GM19043 (cell line): ENCODE measurements at regions not wholly inside any gene's neighbourhood (a gene's known extent, or its start where the extent isn't known, plus 50 kb on each side); places are given as distances from the start of the nearest gene placed in this dataset.

Experiments
- ATAC-seq: cut with Tn5 transposase; IDR thresholded peaks from one replicate; pipeline ENCODE4 v1.9.1; 2021; ENCODE audit warnings: low read depth; ENCODE audit not compliant: unreplicated experiment

DNA sequence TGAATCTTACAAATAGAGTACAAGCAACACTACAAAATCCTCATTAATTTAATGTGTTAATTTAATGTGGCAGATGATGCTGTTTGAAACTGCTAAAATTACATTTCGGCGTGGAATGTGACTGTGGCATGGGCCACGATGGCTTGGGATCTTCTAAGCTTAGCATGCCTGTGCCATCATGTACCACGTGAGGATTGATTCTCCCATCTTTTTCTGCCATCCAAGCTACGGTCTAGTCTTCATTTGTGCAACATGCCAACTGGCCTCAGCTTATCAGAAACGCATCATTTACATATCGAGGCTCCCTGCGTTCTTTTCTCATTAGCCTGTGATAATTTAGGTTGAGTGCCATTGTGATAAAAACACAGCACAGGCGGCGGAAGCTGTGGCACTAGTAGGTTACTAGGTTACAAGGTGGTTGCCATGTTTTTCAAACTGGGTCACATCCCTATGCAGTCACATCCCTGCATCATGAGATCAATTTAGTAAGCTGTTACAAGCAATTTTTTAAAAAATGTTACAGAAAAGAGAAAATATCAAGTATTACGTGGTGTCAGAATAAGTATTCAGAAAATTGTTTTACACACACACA lies 189.9 kb upstream of the RBPJ start:
- no peak for ATAC-seq

DNA sequence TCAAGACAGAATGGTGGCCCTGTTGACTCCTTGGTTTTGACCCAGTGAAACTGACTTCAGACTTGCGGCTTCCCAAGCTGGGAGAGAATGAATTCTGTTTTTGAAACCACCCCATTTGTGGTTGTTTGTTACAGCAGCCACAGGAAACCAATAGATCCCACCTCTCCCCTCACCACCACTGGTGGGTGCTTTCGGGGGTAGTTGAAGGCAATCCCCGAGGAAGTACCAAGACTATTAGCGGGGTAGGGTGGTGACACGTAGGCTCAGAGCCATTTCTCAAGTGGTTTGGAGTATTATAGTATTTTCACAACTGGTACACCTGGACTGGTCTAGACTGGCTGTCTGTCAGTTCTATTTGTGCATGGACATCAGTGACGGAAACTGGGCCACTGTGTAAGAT lies 189.1 kb upstream of the RBPJ start:
- ATAC-seq: peak; percentile 36

DNA sequence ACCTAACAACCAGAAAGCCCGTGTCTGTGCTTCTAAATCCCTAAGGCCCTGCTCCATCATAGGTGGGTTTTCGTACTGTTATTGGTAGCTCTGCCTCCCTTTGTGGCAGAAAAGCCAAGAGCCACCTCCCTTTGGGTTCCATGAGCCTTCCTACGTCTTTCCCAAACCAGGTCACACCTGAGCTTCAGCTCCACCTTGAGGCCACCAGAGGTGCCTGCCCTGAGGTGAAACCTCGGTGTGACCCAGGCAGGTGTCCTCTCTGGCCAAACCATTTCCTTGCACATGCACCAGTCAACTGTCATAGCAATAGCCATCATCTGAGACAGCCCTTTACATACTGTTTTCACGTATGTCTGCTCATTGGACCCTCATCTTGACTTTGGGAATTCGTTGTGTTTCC lies 188.0 kb upstream of the RBPJ start:
- ATAC-seq: no peak

DNA sequence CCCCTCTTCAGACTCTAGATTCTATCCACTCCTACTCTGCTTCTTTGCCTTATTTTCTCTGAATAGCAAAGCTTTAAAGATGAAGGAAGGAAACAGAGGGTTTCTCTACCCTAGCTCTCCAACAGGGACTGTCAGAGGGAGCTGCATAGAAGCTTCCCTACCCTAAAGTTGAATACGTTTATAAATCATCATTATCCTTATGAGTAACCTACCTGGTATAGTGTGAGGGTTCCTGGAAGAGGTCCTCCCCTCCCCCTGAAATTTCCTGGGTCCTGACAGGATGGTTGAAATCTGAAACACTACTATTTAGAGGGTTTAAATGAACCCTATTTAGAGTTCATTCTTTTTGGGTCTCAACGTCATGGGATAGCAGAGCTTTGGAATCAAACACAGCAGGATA lies 187.0 kb upstream of the RBPJ start:
- ATAC-seq: no peak

DNA sequence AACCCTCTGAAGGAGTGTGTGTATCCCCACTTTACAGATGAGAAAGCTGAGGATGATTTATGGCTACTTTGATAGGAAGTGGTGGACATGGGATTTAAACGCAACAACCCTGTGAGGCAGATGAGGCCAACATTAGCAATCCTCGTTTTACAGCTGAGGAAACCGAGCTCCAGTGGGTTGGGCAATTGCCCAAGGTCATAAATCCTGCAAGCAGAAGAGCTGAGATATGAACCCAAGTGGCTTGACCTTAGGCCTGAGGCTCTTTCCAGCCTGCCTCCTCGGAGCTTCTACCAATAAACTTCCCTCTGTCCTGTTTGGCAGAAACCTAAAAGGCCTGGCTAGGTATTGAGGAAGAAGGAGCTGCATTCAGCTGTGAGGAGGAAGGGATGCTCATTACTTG lies 185.5 kb upstream of the RBPJ start:
- ATAC-seq: no peak

DNA sequence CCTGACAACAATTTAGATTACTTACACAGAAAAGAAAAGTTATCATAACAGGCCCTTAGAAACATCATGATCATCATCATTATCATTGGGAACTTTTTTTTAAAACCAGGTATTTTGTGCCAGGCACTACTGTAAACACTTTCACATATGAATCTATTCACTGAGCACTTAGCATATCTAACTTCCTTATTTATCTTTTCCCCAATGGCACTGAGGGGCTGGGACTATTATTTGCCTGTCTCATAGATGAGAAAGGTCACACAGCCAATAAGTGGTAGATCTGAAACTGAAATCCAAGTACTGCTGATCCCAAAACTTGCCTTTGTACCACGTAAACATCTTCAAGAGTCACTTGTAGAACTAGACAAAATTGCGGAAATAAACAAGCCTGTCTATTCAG lies 184.2 kb upstream of the RBPJ start:
- ATAC-seq: no peak

DNA sequence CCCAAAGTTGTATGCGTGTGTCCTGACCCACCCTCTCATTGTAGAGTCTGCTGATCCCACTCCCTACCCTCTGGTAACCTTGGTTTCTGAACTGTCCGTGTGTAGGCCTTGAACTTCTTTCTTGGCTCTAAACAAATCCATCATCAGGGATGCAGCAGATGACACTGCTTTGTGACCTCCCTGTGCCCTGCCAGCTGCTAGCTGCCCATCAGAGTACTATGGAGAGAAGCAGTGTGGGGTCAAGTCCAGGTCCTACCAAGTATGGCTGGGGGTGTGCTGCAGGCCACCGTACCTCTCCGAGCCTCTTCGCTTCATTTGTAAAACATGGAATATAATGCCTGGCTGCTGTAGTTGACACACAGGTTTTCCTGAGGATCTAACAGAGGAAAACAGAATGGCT lies 183.5 kb upstream of the RBPJ start:
- no peak for ATAC-seq

DNA sequence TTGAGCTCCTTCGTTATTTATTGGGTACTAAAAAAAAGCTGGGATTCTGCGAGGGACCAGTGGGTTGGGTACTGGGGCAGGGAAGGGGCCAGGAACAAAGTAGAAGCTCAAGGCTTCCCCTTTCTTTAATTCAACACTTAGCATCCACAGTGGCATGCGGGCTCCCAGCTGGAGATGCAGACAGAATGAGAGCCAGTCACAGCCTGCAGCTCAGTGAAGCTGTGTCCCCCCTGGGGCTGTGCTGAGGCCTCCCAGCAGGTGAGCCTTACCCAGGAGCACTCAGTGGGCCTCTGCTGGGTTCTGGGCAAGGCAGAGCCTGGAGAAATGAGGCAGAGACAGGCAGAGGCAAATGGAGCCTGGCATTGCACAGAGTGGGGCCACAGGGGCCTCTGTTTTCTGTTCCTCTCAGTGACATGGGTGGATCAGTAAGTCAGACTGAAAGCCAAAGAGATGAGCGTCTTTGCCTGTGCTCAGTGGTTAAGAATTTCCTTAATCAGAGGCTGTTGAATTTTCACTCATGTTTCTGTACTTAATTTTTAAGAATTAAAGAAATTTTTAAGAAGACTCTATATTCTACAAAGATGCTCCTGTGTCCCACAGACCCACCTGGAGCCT lies 181.4 kb upstream of the RBPJ start:
- ATAC-seq: no peak

DNA sequence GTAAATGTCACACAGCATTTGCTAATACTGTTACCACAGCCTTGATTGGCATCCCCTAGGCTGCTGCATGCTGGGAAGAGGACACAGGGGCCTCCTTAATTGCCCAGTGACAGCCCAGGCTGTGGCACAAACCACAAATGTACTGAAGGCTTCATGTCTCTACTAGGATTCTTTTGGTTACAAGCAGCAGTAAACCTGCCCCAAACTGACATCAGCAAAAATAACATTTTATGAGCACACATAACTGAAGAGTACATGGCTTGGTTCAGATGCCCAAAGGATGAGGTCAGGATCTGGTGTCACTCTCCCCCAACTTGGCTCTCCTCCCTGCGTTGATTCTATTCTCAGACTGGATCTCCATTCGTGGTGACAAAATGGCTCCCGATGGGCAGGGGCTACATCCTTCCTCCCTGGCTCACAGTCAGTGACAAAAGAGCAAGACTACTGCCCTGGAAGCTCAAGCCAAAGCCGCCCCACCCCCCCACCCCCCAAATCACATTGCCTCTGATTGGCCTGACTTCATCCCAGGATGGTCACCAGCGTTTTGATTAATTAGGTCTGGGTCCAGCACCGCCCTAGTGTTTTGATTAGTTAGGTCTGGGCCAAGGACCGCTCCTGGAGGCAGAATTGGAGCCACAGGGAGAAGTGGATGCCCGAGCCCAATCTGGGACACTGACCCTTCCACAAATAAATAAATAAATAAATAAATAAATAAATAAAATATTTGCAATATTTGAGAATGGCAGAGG lies 180.5 kb upstream of the RBPJ start:
- no peak for ATAC-seq

DNA sequence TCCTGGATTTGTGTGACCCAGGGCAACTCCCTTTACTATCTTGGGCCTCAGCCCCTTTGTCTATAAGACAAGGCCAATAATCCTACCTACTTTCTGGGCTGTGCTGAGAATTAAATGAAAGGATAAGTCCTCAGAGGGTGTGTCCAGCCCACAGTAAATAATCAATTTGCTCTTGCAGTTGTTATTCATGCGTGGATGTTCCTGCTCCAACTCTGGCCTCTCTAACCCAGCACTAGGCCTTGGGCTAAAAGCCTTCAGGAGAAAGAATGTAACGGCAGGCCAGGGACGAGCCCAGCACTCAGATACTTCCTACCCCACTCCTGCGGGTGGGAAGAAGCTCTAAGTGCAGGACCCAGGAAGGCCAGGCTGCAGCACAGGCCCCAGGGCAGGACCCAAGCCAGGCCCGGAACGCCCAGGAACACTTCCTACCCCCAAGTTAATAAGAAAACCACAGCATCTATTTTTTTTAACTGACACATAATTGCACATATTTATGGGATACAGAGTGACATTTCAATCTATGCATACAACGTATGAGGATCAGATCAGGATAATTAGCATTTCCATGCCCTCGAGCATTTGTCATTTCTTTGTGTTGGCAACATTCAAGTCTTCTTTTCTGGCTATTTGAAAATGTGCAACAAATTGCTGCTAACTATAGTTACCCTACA lies 179.6 kb upstream of the RBPJ start:
- ATAC-seq: no peak

DNA sequence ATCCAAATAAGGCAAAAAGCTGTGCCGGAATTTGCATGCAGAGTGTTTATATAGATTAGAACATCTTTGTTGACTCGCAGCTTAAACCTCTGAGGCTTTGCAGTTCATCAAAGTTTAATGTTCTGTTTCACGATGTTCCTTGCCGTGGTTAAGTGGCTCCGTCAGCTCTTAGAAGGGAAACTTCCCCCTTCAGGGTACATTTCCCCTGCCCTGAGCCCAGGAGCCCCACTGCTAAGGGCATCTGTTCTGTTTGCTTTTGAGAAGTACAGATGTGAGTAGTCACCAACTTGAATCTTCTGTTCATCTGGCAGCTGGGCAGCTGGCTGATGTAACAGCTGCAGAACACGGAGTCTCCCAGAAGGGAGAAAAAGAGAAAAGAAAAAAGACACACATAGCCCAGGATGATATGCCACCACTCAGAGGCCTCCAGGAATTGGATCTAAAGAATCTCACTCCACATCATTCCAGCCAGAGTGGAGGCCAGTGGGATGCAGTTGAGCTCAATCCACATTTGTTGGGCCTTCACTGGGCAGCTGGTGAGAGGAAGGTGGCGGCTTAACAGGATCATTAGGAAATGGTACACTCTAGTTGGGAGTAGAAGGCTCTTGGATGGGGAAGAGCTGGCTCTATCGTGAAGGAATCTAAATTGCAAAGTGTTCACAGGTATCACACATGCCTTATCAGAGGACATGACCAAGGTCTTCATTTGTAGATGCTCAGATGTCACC lies 178.7 kb upstream of the RBPJ start:
- ATAC-seq: peak; percentile 66

DNA sequence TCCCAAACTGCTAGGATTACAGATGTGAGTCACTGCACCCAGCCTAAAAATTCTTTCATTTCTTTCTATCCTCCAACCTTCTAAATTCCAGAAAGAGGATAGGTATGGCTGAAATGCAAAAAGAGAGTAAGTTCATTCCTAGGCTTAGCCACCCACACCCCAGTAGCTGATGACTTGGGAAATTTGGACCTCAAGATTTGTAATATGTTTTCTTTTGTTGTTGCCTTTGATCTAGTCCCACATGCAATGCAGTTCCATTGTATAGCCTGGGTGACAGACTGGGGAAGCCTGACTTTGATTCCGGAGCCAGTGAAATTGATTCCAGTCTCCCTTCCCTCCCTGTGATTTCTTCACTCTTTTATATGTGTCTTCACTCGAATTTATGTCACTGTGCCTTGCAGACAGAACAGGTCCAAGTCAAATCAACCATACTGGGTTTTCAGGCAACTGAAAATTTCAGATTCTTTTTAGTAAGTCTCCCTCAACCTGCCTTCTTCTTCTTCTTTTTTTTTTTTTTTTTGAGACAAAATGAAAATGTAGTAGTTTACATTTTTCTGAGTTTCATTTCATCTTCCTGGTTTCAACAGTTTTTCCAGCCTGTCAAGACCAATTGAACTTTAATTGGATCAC lies 176.2 kb upstream of the RBPJ start:
- ATAC-seq: no peak

DNA sequence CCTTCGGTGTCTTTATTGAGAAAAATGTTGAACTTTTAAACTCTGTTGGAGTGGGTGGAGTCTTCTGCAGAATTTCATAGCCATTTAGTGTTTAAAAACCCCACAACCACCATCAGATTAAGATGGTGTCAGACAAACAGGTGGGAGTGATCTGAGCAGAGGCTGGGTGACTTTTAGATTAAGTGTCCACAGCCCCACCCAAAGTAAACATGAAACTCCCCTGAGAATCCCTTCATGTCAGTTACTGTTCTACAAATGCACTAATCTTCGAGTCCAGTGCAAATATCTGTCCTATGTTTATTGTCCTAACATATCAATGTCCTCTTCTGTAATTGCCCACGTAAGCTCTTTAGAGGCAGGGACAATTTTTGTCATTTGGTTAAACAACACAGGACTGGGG lies 175.6 kb upstream of the RBPJ start:
- ATAC-seq: no peak

DNA sequence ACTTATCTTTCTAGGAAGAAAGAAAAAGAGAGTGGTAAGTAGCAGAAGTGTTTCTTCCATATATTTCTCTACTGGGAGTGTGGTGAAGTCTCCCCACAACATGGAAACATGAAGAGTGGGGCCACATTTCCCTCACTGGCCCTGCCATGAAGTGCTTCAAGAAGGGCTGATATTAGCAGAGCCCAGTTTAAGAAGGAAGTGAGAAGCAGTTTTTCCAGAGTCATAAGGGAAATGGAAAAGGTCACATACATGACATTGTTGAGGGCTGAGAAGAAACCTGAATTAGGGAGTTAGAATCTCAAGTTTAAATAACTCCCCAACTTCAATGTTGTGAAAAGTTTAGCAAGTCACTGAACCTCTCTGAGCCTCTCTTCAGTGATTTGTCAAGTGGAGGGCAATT lies 171.9 kb upstream of the RBPJ start:
- no peak for ATAC-seq

DNA sequence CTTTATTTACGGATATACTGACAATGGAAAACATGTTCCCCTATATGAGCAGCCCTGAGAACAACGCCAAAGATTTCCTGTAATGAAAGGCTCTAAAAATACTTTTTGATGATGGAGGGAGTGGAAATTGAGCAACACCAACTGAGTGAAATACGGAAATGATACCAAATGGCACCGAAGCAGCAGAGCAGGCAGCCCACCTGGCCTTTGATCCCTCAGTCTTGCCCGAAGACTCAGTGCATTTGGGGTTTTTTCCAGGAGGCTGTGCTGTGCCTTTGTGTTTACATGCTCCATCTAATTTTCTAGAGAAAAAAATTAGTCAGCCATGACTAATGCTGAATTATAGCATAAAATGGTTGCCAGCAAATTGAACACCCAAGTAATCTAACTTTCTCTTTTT lies 169.9 kb upstream of the RBPJ start:
- ATAC-seq: no peak

DNA sequence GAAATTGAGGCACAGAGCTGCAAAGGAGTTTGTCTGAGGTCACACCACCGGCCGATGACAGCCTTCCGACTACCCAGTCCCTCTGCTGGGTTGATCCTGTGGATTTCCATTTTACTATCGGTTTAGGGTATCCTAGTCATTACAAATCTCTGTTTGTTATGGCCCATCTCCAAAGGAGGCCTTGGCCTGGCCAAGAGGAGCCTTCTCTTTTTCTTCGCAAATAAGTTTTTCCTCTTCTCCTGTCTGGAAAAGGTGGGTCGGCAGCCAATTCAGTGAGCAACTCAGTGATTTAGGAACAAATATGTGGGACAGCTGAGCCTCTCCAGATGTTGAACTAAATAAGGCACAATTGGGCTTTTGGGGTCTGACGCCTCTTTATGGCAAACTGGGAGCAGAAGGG lies 169.2 kb upstream of the RBPJ start:
- ATAC-seq: no peak

DNA sequence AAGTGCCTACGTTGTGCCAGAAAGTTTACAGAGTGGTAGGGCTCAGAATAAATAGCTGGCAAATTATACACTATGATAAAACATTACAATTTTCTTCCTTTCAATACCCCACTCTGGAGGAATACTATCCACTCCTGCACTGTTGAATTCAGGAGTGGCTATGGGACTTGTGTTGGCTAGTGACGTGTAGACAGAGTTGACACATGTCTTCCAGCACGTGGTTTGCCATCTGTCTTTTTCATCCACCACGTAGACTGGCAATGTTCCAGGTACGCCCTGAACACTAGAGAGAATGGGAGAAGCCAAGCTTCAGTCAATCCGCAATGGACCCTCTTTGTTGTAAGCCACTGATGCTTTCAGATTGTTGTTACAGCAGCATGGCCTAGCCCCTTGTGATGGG lies 168.8 kb upstream of the RBPJ start:
- no peak for ATAC-seq

DNA sequence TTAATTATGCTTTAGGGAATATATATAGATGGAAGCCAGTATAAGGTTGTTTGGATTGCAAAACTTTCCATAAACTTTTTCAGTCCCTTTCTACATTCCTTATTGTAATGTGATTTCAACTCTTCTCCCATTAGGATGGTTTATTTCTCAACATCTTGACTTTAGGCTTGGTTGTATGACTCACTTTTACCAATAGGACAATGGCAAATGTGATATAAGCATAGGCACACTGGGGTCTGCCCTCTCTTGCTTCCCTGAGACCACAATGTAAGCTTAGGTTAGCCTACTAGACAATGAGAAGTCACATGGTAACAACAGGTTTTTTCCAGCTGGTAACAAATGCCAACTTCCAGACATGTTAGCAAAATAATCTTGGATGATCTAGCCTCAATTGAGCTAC lies 163.3 kb upstream of the RBPJ start:
- ATAC-seq: no peak

DNA sequence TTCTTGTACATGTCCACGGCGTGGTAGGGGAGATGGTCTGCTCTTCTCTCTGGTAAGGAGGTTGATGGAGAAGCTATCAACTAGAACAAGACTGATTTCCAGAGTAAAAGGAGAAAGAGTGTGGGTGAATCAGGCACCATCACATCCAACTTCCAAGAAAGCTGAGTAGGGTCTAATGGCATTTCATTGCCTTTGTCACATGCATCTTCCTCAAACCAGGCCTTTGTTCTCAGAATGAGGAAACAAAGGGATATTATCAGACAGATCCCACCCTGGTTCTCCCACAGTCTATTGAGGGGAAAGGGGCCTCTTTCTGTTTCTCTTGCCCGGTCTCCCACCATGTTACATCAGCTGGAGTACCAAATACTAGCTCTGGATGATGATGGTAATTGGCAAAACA lies 160.2 kb upstream of the RBPJ start:
- ATAC-seq: no peak

DNA sequence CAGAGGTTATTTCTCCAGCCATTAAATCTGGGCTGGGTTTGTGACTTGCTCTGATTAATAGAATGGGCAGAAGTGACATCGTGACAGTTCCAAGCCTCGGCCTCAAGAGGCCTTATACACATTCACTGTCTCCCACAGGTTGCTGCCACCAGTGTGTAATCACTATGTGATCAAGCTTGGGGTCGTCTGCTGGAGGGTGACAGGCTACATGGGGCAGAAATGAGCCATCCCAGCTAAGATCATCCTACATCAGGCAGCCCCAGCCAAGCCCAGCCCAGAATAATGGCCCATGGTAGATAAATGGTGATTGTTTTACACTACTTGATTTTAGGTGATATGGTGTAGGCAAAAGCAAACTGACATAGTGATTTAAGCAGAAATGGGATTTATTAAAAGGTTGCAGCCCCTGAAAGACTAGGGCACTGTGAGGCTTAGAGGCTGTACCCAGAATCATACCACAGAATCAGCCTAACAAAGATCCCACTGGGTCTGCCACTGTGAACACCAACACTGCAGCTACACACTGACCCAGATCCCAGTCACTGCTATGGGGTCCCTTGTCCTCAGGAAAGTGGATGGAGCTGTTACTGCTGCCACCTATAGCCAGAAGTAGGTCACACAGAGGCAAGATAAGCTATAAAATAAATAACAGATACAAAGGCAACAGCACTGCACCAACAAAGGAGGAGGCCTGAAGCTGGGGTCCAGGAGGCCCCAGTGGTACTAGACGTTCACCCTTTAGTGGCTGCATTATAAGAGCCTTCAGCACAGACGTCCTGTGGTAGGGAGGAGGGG lies 159.6 kb upstream of the RBPJ start:
- no peak for ATAC-seq
